Caco-2 (cell line): ENCODE measurements at regions not wholly inside any gene's neighbourhood (a gene's known extent, or its start where the extent isn't known, plus 50 kb on each side); places are given as distances from the start of the nearest gene placed in this dataset.

Experiments used
- BruUV-seq: library from RNA; stranded (reverse); fragments of 400-500 nt; replicated peaks from 2 replicates; lab custom pipeline; 2021; lab: Mats Ljungman, UMichigan
- CTCF ChIA-PET: fragments of 300-600 bp; sonication (Branson Sonifier 250); formaldehyde crosslinking; loops from one replicate; lab custom pipeline; 2022; ENCODE audit warnings: antibody characterized with exemption; lab: Charles Lee
- POLR2A ChIA-PET: fragments of 300-600 bp; sonication (Branson Sonifier 250); formaldehyde crosslinking; loops from one replicate; lab custom pipeline; 2022; ENCODE audit warnings: antibody characterized with exemption; lab: Charles Lee
- DNase-seq, 2 experiments: peaks; one replicate each; pipeline versions ENCODE4 v3.0.0 to v3.0.0-alpha.2; 2020 to 2022
- H3K27me3 ChIP-seq: replicated peaks from 2 replicates; pipeline ENCODE4 v1.6.0; 2011; ENCODE audit warnings: low read length; ENCODE audit not compliant: control insufficient read depth, insufficient read depth
- H3K36me3 ChIP-seq: 2 replicates; pipeline ENCODE4 v1.5.1; 2011; ENCODE audit warnings: low read length; ENCODE audit not compliant: control insufficient read depth, insufficient read depth
- H3K4me1 ChIP-seq: fragments of 250-450 bp; sonication (Bioruptor Pico); 2 replicates; pipeline ENCODE4 v1.5.1; 2020; ENCODE audit warnings: mild to moderate bottlenecking
- H3K4me3 ChIP-seq: 2 replicates; pipeline ENCODE4 v1.5.1; 2011; ENCODE audit warnings: low read depth, mild to moderate bottlenecking, control low read depth, low read length
- H3K9me3 ChIP-seq: fragments of 250-450 bp; sonication (Bioruptor Pico); 2 replicates; pipeline ENCODE4 v1.5.1; 2020; ENCODE audit warnings: mild to moderate bottlenecking, moderate library complexity
- H3K27ac Mint-ChIP-seq: one replicate; pipeline ENCODE4 v1.8.0; 2022; ENCODE audit warnings: mixed read lengths; ENCODE audit not compliant: unreplicated experiment
- H3K27me3 Mint-ChIP-seq: one replicate; pipeline ENCODE4 v1.8.0; 2022; ENCODE audit warnings: mixed read lengths; ENCODE audit not compliant: insufficient read depth, unreplicated experiment
- H3K36me3 Mint-ChIP-seq: one replicate; pipeline ENCODE4 v1.8.0; 2022; ENCODE audit warnings: mild to moderate bottlenecking, mixed read lengths; ENCODE audit not compliant: insufficient read depth, unreplicated experiment
- H3K4me1 Mint-ChIP-seq: one replicate; pipeline ENCODE4 v1.8.0; 2022; ENCODE audit warnings: low read depth, mixed read lengths; ENCODE audit not compliant: unreplicated experiment
- H3K4me3 Mint-ChIP-seq: one replicate; pipeline ENCODE4 v1.8.0; 2022; ENCODE audit warnings: mild to moderate bottlenecking, moderate library complexity, mixed read lengths; ENCODE audit not compliant: unreplicated experiment
- H3K9me3 Mint-ChIP-seq: one replicate; pipeline ENCODE4 v1.8.0; 2022; ENCODE audit warnings: mixed read lengths; ENCODE audit not compliant: unreplicated experiment
- CTCF ChIP-seq, 2 experiments: fragments of 200-600 bp in 1 of 2; IDR thresholded peaks; 1 replicate in 1 of 2; 2 replicates in 1 of 2; pipeline versions ENCODE4 v1.5.1 to v1.8.0; 2011 to 2022; ENCODE audit warnings: antibody characterized with exemption in 1 of 2, control low read depth in 1 of 2, inconsistent platforms in 1 of 2, low read depth in 1 of 2, low read length in 1 of 2, mild to moderate bottlenecking in 1 of 2, moderate library complexity in 1 of 2; ENCODE audit not compliant: insufficient read depth in 1 of 2, severe bottlenecking in 1 of 2, unreplicated experiment in 1 of 2
- intact Hi-C: fragments of 100-400 bp; cut with micrococcal nuclease; formaldehyde crosslinking; loops from one replicate; pipeline ENCODE4 v1.10.0; 2022; ENCODE audit not compliant: unreplicated experiment

DNA sequence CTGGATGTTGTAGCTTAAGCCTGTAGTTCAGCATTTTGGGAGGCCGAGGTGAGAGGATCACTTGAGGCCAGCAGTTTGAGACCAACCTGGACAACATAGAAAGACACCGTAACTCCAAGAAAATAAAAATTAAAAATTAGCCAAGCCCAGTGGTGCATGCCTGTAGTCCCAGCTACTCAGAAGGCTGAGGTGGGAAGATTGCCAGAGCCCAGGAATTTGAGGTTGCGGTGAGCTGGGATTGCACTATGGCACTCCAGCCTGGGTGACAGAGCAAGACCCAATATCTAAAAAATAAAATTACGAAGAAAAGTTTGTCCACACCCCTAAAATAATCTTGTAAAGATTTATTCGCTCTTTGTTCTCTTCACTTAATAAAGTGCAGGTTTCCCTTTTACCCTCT lies 951.0 kb downstream of the TYW1 start:
- no peak for TF ChIP-seq CTCF (IDR thresholded peaks at IDR 0.05; ENCODE audit: insufficient read depth in 1 of 2, low read depth in 1 of 2, low read length in 1 of 2, severe bottlenecking in 1 of 2, unreplicated experiment in 1 of 2)
- no peak overlapping the region for H3K4me3 Mint-ChIP-seq
- BruUV-seq: no TSS peak
- no peak overlapping the region for H3K4me3 ChIP-seq
- no peak overlapping the region for H3K27ac Mint-ChIP-seq
- no peak for DNase-seq
- H3K4me1 ChIP-seq: no peaks in the 10 kb centered on the region
- CTCF ChIA-PET: no interaction called here
- H3K27me3 Mint-ChIP-seq: no peaks in the 10 kb centered on the region
- no peaks in the 10 kb centered on the region for H3K9me3 Mint-ChIP-seq
- H3K27me3 ChIP-seq: no peaks in the 10 kb centered on the region
- no peaks in the 10 kb centered on the region for H3K36me3 ChIP-seq
- intact Hi-C loops: no loop called here
- POLR2A ChIA-PET: no interaction called here
- no peaks in the 10 kb centered on the region for H3K36me3 Mint-ChIP-seq
- no peaks in the 10 kb centered on the region for H3K9me3 ChIP-seq
- no peaks in the 10 kb centered on the region for H3K4me1 Mint-ChIP-seq

GRCh38 chr7:67950321-67951083 lies 953.9 kb downstream of the TYW1 start:
- Histone ChIP-seq H3K36me3 (no peaks in the 10 kb centered on the region), H3K4me1 (no peaks in the 10 kb centered on the region), H3K9me3 (no peaks in the 10 kb centered on the region), H3K4me3 (no peak overlapping the region), H3K27me3 (no peaks in the 10 kb centered on the region)
- TF ChIP-seq CTCF (IDR thresholded peaks at IDR 0.05; ENCODE audit: insufficient read depth in 1 of 2, low read depth in 1 of 2, low read length in 1 of 2, severe bottlenecking in 1 of 2, unreplicated experiment in 1 of 2): no peak
- Mint-ChIP-seq H3K27me3 (no peaks in the 10 kb centered on the region), H3K36me3 (no peaks in the 10 kb centered on the region), H3K27ac (no peak overlapping the region), H3K9me3 (peaks cover 16% of the 10 kb centered on the region), H3K4me1 (no peaks in the 10 kb centered on the region), H3K4me3 (no peak overlapping the region)
- intact Hi-C loops: no loop called here
- BruUV-seq: no TSS peak
- CTCF ChIA-PET: no interaction called here
- POLR2A ChIA-PET: no interaction called here
- no peak for DNase-seq

DNA sequence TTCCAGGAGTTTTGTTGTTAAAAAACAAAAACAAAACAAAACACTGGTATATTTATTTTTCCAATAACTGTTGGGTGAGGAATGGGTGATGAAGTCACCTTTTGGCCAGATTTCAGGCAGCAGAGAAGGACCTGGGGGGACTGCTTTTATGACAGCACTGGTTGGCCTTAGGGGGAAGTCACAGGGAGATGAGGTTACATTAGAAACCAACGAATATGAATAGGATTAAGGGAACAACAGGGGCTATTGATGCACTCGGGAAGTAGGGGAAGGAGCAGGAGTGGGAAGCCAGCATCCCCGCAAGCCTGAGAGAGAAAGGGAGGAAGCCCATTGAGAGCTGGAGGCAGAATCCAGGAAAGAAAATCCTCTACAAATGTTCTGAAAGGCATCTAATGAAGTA lies 958.4 kb downstream of the TYW1 start:
- DNase-seq: no peak
- ChIA-PET POLR2A (no interaction called here), CTCF (no interaction called here)
- no peaks in the 10 kb centered on the region for H3K27me3 Mint-ChIP-seq
- no TSS peak for BruUV-seq
- no peak overlapping the region for H3K4me3 ChIP-seq
- H3K27ac Mint-ChIP-seq: no peak overlapping the region
- no peaks in the 10 kb centered on the region for H3K4me1 Mint-ChIP-seq
- no peaks in the 10 kb centered on the region for H3K4me1 ChIP-seq
- no peaks in the 10 kb centered on the region for H3K9me3 ChIP-seq
- intact Hi-C loops: no loop called here
- H3K4me3 Mint-ChIP-seq: no peak overlapping the region
- TF ChIP-seq CTCF (IDR thresholded peaks at IDR 0.05; ENCODE audit: insufficient read depth in 1 of 2, low read depth in 1 of 2, low read length in 1 of 2, severe bottlenecking in 1 of 2, unreplicated experiment in 1 of 2): no peak
- peaks cover 27% of the 10 kb centered on the region for H3K9me3 Mint-ChIP-seq
- H3K36me3 Mint-ChIP-seq: no peaks in the 10 kb centered on the region
- no peaks in the 10 kb centered on the region for H3K27me3 ChIP-seq
- no peaks in the 10 kb centered on the region for H3K36me3 ChIP-seq
